ENCODE measurements at regions not wholly inside any gene's neighbourhood (a gene's known extent, or its start where the extent isn't known, plus 50 kb on each side); places are given as distances from the start of the nearest gene placed in this dataset.
"Not testable (repeated sequence)": the region's sequence is repeated elsewhere in the genome, so short reads cannot be mapped to it uniquely, and the experiment has no call there.

DNA sequence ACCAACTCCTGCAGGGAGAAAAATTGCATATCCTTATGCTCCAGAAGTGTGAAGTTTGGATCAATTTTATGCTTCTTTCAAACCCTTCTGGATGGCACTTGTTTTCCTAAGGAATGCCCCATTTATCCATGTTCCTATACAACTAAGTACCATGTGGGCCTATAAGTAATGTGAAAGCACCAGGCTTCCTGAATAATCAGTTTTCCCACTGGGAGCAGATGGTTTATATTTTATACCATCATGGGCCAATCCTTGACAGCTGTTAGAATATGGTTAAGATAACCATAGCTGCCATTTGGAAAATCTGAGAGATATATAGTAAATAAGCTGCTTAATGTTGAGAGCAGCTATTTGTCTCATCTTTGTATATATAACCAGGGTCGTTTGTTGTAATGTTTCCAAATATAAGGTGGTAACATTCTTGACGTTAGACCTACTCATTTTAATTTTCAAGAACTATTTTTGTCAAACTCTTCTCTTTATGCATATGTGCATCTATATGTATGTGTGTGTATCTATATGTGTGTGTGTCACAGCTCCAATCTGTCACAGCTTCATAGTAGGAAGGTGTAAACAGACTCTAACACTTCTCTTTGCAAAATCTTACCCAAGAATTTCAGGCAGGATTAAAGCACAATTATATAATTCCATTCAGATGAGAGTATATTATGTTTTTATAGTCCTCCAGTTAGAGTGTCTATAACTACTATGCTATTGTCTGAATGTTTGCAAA, 458.7 kb upstream of the GCFC2 start:
- no peak overlapping the region for H3K4me3 ChIP-seq (ENCODE audit: low read length)
- no peak for DNase-seq (ENCODE audit: low read depth)
- TF ChIP-seq, protein P1, sequence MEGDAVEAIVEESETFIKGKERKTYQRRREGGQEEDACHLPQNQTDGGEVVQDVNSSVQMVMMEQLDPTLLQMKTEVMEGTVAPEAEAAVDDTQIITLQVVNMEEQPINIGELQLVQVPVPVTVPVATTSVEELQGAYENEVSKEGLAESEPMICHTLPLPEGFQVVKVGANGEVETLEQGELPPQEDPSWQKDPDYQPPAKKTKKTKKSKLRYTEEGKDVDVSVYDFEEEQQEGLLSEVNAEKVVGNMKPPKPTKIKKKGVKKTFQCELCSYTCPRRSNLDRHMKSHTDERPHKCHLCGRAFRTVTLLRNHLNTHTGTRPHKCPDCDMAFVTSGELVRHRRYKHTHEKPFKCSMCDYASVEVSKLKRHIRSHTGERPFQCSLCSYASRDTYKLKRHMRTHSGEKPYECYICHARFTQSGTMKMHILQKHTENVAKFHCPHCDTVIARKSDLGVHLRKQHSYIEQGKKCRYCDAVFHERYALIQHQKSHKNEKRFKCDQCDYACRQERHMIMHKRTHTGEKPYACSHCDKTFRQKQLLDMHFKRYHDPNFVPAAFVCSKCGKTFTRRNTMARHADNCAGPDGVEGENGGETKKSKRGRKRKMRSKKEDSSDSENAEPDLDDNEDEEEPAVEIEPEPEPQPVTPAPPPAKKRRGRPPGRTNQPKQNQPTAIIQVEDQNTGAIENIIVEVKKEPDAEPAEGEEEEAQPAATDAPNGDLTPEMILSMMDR (IDR thresholded peaks at IDR 0.05; ENCODE audit: insufficient read depth, low read depth, low read length, missing control alignments) = no peak

DNA sequence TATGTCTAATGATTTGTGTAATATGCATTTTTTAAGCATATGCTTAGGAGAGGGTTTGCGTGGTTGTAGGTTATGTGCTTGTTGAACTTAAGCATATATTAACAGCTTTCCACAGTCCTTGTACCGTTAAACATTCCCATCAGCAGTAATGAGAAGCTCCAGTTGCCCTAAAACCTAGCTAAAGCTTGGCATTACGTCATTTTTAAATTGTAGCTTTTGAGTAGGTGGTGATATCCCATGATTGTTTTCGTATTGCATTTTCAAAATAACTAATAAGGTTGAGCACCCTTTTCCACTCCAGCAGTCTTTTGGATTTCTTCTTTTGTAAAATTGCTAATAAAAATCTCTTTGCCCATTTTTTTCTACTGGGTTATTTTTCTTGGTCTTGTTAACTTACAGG, 453.1 kb upstream of the GCFC2 start:
- TF ChIP-seq, protein P1 (IDR thresholded peaks at IDR 0.05; ENCODE audit: insufficient read depth, low read depth, low read length, missing control alignments) = no peak
- DNase-seq (ENCODE audit: low read depth) = no peak
- no peak overlapping the region for H3K4me3 ChIP-seq (ENCODE audit: low read length)

DNA sequence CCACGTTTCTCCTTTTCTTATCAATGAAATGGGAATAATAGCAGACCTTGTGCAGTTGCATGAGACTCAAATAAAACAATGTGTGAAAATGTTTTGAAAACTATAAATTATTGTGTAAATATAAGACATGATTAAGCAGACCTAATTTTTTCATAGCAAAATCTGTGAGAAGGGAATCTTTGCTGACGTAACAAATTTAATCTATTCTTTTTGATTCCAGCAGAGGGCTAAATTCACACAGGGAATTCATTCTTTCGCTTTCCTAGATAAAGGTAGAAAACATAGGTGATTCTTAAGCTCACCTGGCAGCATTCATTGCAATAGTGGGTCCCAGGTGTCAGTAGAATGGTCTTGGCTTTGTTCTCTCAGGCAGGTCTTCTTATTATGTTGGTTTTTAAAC, 450.0 kb upstream of the GCFC2 start:
- H3K4me3 ChIP-seq (ENCODE audit: low read length) = no peak overlapping the region
- DNase-seq (ENCODE audit: low read depth) = no peak
- TF ChIP-seq, protein P1 (IDR thresholded peaks at IDR 0.05; ENCODE audit: insufficient read depth, low read depth, low read length, missing control alignments) = no peak

DNA sequence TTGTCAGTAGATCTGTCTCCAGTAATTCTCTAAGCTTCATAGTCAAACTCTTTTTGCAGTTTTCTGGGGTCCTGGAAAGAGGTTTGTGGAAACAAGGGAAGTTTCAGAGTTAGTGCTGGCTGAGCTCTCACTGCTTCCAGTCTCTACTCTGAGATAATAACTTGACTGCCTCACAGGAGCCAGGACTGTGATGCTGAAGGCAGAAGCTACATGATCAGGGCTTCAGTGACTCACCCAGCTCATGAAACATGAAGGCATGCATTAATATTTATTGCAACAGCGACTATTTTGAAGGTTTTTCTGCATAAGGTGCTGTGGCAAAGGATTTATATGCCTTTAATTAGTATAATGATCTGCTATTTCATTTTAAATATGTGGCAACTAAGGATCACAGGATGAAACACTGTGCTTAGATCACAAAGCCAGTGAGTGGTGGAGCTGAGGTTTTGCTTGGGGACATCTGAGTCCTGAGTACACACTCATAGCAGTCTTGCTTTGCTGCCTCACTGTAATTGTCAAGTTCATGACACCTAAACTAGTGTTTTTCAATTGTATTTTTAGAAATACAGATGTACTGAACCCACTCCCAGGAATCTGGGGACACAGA, 448.4 kb upstream of the GCFC2 start:
- DNase-seq (ENCODE audit: low read depth) = peak; percentile 4
- no peak overlapping the region for H3K4me3 ChIP-seq (ENCODE audit: low read length)
- TF ChIP-seq, protein P1 (IDR thresholded peaks at IDR 0.05; ENCODE audit: insufficient read depth, low read depth, low read length, missing control alignments) = no peak

DNA sequence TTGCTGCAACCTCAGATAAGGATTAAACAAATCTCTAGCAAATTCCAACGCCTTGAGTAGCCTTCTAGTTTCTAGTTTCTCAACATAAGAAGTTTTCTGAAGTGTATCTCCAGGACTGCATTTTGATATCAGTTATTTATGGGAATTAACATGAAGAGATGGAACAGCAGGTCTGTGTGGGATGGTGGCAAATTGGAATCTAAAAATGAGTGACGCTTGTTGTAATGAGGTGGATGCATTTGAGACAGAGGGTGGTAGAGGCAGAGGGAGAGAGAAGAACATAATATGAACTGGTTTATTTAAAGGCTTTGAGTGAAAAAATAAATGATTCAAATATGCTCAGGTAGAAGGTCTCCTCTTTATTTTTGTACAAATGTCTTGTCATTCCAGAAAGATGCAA, 446.8 kb upstream of the GCFC2 start:
- DNase-seq (ENCODE audit: low read depth) = no peak
- no peak overlapping the region for H3K4me3 ChIP-seq (ENCODE audit: low read length)
- TF ChIP-seq, protein P1 (IDR thresholded peaks at IDR 0.05; ENCODE audit: insufficient read depth, low read depth, low read length, missing control alignments) = no peak

DNA sequence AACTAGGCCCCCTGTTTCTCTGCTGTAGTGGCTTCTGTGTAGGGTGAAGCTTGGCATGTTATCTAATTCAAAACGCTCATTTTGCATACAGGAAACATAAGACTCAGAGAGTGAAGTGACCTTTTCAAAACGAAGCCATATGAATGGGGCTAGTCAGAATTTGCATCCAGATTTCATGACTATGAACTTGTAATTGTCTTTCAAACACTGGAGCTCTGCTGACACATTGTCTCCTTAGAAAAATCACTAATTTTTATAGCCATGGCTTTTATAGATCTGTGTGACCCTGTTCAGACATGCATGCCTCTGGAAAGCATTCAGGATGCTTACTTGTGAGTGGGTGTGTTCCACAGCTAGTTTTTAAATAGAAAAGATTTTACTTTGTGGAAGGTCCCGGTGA, 444.3 kb upstream of the GCFC2 start:
- TF ChIP-seq, protein P1 (IDR thresholded peaks at IDR 0.05; ENCODE audit: insufficient read depth, low read depth, low read length, missing control alignments) = no peak
- H3K4me3 ChIP-seq (ENCODE audit: low read length) = no peak overlapping the region
- no peak for DNase-seq (ENCODE audit: low read depth)

DNA sequence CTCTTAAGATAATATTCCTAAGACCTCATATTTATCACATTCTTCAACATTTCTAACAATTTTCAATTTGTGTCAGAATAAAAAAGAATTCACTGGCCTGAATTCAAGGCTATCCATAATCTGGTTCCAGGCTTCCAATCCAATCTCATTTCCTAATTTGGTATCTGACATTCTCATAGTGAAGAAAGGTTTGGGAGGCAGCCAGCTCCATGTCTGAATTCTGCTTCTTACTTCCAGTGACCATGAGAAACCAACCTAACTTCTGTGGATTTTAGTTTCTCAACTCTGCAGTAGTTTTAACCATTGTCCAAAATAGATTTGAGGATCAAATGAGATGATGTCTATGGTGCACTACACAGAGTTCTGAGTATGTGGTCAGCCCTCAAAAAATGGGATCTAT, 439.1 kb upstream of the GCFC2 start:
- no peak overlapping the region for H3K4me3 ChIP-seq (ENCODE audit: low read length)
- no peak for DNase-seq (ENCODE audit: low read depth)
- TF ChIP-seq, protein P1 (IDR thresholded peaks at IDR 0.05; ENCODE audit: insufficient read depth, low read depth, low read length, missing control alignments) = no peak

DNA sequence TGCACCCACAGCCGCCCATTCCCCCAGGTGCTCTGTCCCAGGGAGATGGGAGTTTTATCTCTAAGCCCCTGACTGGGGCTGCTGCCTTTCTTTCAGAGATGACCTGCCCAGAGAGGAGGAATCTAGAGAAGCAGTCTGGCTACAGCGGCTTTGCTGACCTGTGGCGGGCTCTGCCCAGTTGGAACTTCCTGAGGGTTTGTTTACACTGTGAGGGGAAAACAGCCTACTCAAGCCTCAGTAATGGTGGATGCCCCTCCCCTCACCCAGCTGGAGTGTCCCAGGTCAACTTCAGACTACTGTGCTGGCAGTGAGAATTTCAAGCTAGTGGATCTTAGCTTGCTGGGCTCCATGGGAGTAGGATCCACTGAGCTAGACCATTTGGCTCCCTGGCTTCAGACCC, 428.6 kb upstream of the GCFC2 start:
- DNase-seq (ENCODE audit: low read depth); H3K4me3 ChIP-seq (ENCODE audit: low read length): not testable (repeated sequence)

All from epithelial cell of esophagus (primary cell).